ENCODE measurements at regions not wholly inside any gene's neighbourhood (a gene's known extent, or its start where the extent isn't known, plus 50 kb on each side); places are given as distances from the start of the nearest gene placed in this dataset.

- DNase-seq = no peak
These were observed 173.6 kb upstream of the IER5L start for GRCh38 chr9:129351642-129352145.

- no peak for DNase-seq
These were observed 173.1 kb upstream of the IER5L start for GRCh38 chr9:129351058-129351641.

- no peak for DNase-seq
These were observed 172.3 kb upstream of the IER5L start for GRCh38 chr9:129350143-129350935.

- DNase-seq = no peak
These were observed 171.5 kb upstream of the IER5L start for GRCh38 chr9:129349665-129349947.

- DNase-seq = no peak
These were observed 171.0 kb upstream of the IER5L start for GRCh38 chr9:129348890-129349664.

GRCh38 chr9:129347316-129348120 is 169.5 kb upstream of the IER5L start:
- no peak for DNase-seq

- no peak for DNase-seq
These were observed 168.0 kb upstream of the IER5L start for GRCh38 chr9:129346046-129346445.

GRCh38 chr9:129344641-129345495 is 166.8 kb upstream of the IER5L start:
- no peak for DNase-seq

- no peak for DNase-seq
These were observed 165.6 kb upstream of the IER5L start for GRCh38 chr9:129343424-129344375.

GRCh38 chr9:129342591-129343423 is 164.7 kb upstream of the IER5L start:
- DNase-seq = no peak

- DNase-seq = no peak
These were observed 163.9 kb upstream of the IER5L start for GRCh38 chr9:129341987-129342348.

- DNase-seq = no peak
These were observed 163.3 kb upstream of the IER5L start for GRCh38 chr9:129341171-129341986.

GRCh38 chr9:129340427-129341170 is 162.5 kb upstream of the IER5L start:
- DNase-seq = no peak

GRCh38 chr9:129339539-129340157 is 161.6 kb upstream of the IER5L start:
- no peak for DNase-seq

GRCh38 chr9:129338724-129339430 is 160.8 kb upstream of the IER5L start:
- DNase-seq = no peak

GRCh38 chr9:129337336-129338140 is 159.5 kb upstream of the IER5L start:
- DNase-seq = no peak
